Omental fat pad (tissue), 3 donors: ENCODE measurements at regions not wholly inside any gene's neighbourhood (a gene's known extent, or its start where the extent isn't known, plus 50 kb on each side); places are given as distances from the start of the nearest gene placed in this dataset.
A peak's percentile ranks its signal among the peaks of the same experiment; 100 is the strongest.
"Not testable (repeated sequence)": the region's sequence is repeated elsewhere in the genome, so short reads cannot be mapped to it uniquely, and the experiment has no call there.

Source experiments
- ATAC-seq: fragments of 150-250 bp; one replicate; pipeline ENCODE4 v1.9.1; 2016; ENCODE audit warnings: mild to moderate bottlenecking, moderate library complexity; ENCODE audit not compliant: low FRiP score
- DNase-seq: peaks from one replicate; pipeline ENCODE4 v3.0.0-alpha.2; 2019; ENCODE audit warnings: low spot score
- CTCF ChIP-seq, 3 donors: fragments of 450-650 bp; IDR thresholded peaks; one replicate each; pipeline ENCODE4 v1.5.1; 2016 to 2017; ENCODE audit warnings: antibody characterized with exemption in 3 of 3, mild to moderate bottlenecking in 3 of 3, moderate library complexity in 2 of 3

GRCh38 chr1:232574889-232575762 lies 54.8 kb downstream of the SIPA1L2 start:
- DNase-seq (no peak), ATAC-seq (peak; percentile 37)
- TF ChIP-seq CTCF (IDR thresholded peaks at IDR 0.05) = no peak

- no peak for DNase-seq
- TF ChIP-seq CTCF (IDR thresholded peaks at IDR 0.05) = no peak
- ATAC-seq = no peak
Observed at GRCh38 chr1:232574077-232574476, 55.9 kb downstream of the SIPA1L2 start.

GRCh38 chr1:232571523-232571922 lies 58.4 kb downstream of the SIPA1L2 start:
- DNase-seq (no peak), ATAC-seq (no peak)
- TF ChIP-seq CTCF (IDR thresholded peaks at IDR 0.05) = no peak

GRCh38 chr1:232570007-232570406 lies 59.9 kb downstream of the SIPA1L2 start:
- ATAC-seq (no peak), DNase-seq (no peak)
- TF ChIP-seq CTCF (IDR thresholded peaks at IDR 0.05) = no peak

GRCh38 chr1:232569554-232569921 lies 60.4 kb downstream of the SIPA1L2 start:
- ATAC-seq = not testable (repeated sequence)

GRCh38 chr1:232568906-232569553 lies 60.9 kb downstream of the SIPA1L2 start:
- TF ChIP-seq CTCF (IDR thresholded peaks at IDR 0.05) = no peak
- no peak for DNase-seq
- no peak for ATAC-seq

More at GRCh38 chr1:232569554-232569921, 60.4 kb downstream of the SIPA1L2 start:
- not testable (repeated sequence) for DNase-seq

GRCh38 chr1:232568331-232568852 lies 61.5 kb downstream of the SIPA1L2 start:
- ATAC-seq = no peak
- no peak for TF ChIP-seq CTCF (IDR thresholded peaks at IDR 0.05)
- DNase-seq = no peak
